HL-60 (cell line): ENCODE measurements at regions not wholly inside any gene's neighbourhood (a gene's known extent, or its start where the extent isn't known, plus 50 kb on each side); places are given as distances from the start of the nearest gene placed in this dataset.

Experiments
- GABPA ChIP-seq: IDR thresholded peaks from 2 replicates; pipeline ENCODE4 v1.6.1; 2012; ENCODE audit warnings: low read depth
- POLR2AphosphoS5 ChIP-seq: IDR thresholded peaks from 2 replicates; pipeline ENCODE4 v1.6.1; 2012; ENCODE audit warnings: low read depth
- SPI1 ChIP-seq: IDR thresholded peaks from 2 replicates; pipeline ENCODE4 v1.6.1; 2012; ENCODE audit warnings: low read depth, mild to moderate bottlenecking, borderline replicate concordance
- TF ChIP-seq, protein P1 (sequence below): IDR thresholded peaks from one replicate; pipeline ENCODE4 v1.5.1; 2011; ENCODE audit warnings: low read length, control low read depth, inconsistent platforms; ENCODE audit not compliant: insufficient read depth
- TF ChIP-seq, protein P2 (sequence below): IDR thresholded peaks from 2 replicates; pipeline ENCODE4 v1.6.1; 2012; ENCODE audit warnings: low read depth; ENCODE audit not compliant: insufficient replicate concordance

DNA sequence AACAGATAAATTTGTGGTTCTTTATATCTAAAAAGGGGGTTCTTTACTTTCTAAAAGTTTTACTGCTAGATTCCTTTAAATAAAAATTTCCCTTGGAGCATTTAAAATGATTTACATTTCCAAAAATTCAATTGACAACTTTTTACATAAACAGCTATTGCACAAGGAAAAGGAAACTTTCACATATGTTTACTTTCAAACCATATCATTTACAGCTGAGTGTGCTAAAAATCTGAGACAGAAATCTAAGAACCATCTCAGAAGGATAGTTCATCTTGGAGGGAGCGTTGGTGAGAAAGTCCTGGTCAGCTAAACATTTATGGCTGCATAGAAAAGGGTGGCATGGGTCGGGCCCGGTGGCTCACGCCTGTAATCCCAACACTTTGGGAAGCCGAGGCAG is 235.4 kb downstream of the DTWD2 start:
- TF ChIP-seq, protein P1, sequence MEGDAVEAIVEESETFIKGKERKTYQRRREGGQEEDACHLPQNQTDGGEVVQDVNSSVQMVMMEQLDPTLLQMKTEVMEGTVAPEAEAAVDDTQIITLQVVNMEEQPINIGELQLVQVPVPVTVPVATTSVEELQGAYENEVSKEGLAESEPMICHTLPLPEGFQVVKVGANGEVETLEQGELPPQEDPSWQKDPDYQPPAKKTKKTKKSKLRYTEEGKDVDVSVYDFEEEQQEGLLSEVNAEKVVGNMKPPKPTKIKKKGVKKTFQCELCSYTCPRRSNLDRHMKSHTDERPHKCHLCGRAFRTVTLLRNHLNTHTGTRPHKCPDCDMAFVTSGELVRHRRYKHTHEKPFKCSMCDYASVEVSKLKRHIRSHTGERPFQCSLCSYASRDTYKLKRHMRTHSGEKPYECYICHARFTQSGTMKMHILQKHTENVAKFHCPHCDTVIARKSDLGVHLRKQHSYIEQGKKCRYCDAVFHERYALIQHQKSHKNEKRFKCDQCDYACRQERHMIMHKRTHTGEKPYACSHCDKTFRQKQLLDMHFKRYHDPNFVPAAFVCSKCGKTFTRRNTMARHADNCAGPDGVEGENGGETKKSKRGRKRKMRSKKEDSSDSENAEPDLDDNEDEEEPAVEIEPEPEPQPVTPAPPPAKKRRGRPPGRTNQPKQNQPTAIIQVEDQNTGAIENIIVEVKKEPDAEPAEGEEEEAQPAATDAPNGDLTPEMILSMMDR, result no peak
- TF ChIP-seq, protein P2, sequence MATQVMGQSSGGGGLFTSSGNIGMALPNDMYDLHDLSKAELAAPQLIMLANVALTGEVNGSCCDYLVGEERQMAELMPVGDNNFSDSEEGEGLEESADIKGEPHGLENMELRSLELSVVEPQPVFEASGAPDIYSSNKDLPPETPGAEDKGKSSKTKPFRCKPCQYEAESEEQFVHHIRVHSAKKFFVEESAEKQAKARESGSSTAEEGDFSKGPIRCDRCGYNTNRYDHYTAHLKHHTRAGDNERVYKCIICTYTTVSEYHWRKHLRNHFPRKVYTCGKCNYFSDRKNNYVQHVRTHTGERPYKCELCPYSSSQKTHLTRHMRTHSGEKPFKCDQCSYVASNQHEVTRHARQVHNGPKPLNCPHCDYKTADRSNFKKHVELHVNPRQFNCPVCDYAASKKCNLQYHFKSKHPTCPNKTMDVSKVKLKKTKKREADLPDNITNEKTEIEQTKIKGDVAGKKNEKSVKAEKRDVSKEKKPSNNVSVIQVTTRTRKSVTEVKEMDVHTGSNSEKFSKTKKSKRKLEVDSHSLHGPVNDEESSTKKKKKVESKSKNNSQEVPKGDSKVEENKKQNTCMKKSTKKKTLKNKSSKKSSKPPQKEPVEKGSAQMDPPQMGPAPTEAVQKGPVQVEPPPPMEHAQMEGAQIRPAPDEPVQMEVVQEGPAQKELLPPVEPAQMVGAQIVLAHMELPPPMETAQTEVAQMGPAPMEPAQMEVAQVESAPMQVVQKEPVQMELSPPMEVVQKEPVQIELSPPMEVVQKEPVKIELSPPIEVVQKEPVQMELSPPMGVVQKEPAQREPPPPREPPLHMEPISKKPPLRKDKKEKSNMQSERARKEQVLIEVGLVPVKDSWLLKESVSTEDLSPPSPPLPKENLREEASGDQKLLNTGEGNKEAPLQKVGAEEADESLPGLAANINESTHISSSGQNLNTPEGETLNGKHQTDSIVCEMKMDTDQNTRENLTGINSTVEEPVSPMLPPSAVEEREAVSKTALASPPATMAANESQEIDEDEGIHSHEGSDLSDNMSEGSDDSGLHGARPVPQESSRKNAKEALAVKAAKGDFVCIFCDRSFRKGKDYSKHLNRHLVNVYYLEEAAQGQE, result no peak
- no peak for TF ChIP-seq POLR2AphosphoS5
- TF ChIP-seq GABPA, result no peak
- TF ChIP-seq SPI1, result no peak
